ENCODE measurements at regions not wholly inside any gene's neighbourhood (a gene's known extent, or its start where the extent isn't known, plus 50 kb on each side); places are given as distances from the start of the nearest gene placed in this dataset.

DNA sequence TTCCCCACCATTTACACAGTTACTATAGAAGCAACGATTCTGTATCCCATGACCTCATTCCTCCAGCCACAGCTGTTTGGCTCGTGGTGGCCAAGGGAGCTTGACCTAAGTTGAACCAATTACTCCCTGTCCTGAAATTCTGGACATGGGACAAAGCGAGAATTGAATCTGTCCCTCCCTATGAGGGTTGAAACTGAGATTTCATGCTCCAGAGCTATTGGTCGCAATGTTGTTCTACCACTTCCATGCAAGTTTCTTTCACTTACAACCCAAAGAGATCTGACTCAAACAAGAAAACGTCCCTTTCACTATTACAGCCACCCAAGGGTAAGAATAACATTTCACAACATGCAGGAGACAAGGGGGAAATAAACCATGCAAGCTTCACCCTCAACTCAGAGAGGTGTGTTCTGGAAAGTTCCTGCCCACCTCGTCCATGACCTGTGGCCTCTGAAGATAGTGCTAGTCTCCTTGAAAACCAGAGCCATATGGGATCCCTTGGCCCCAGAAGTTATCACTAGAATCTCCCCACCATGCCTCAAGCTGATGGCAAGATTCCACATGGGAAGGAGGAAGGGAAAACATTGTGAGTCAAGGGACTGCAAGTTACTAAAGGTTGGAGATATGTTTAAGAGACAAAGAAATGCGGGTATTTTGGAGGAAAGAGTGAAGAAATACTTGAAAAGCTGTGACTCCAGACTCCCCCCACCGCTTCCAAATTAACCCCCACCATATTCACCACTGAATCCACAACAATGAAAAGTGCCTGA is 74.5 kb upstream of the SRSF6 start:
- TF ChIP-seq, protein P1, sequence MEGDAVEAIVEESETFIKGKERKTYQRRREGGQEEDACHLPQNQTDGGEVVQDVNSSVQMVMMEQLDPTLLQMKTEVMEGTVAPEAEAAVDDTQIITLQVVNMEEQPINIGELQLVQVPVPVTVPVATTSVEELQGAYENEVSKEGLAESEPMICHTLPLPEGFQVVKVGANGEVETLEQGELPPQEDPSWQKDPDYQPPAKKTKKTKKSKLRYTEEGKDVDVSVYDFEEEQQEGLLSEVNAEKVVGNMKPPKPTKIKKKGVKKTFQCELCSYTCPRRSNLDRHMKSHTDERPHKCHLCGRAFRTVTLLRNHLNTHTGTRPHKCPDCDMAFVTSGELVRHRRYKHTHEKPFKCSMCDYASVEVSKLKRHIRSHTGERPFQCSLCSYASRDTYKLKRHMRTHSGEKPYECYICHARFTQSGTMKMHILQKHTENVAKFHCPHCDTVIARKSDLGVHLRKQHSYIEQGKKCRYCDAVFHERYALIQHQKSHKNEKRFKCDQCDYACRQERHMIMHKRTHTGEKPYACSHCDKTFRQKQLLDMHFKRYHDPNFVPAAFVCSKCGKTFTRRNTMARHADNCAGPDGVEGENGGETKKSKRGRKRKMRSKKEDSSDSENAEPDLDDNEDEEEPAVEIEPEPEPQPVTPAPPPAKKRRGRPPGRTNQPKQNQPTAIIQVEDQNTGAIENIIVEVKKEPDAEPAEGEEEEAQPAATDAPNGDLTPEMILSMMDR (conservative IDR thresholded peaks at IDR 0.05; ENCODE audit: low read length), result no peak
- no peak for TF ChIP-seq EZH2phosphoT487 (IDR thresholded peaks at IDR 0.05; ENCODE audit: borderline replicate concordance, low read depth, low read length)
